Femur (tissue), 1 donor: ENCODE measurements at regions not wholly inside any gene's neighbourhood (a gene's known extent, or its start where the extent isn't known, plus 50 kb on each side); places are given as distances from the start of the nearest gene placed in this dataset.
A peak's percentile ranks its signal among the peaks of the same experiment; 100 is the strongest.

Experiments
- DNase-seq: peaks from one replicate; pipeline ENCODE4 v3.0.0-alpha.2; 2017

DNA sequence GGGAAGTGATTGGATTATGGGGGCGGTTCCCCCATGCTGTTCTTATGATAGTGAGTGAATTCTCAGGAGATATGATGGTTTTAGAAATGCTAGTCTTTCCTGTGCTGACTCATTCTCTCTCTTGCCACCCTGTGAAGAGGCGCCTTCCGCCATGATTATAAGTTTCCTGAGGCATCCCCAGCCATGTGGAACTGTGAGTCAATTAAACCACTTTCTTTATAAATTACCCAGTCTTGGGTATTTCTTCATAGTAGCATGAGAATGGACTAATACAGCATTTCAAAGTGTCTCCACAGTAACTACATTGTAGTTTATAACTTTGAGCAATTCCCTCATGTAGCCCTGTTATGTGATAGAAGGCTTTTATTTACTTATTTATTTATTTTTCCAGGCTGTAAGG is 128.8 kb upstream of the CHRNA7 start:
- no peak for DNase-seq

GRCh38 chr15:31905054-31905453 is 125.3 kb upstream of the CHRNA7 start:
- no peak for DNase-seq

DNA sequence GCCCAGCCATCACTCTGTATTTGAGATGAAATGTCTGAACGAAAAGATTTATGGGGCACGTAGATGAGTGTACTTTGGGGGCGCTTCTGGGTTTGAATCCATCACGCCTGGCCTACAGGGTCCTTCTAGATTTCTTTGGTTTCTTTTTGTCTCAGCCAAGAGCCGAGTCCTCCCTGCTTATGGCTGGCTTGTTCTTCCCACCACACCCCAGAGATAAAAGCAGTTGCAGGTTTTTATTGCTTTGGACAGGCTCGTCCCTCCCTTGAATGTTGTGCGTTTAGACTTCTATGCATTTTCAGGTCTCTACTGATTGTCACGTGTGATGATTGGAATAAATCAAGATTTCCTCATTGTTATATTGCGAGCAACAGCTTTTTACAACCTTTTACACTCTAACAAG is 104.8 kb upstream of the CHRNA7 start:
- no peak for DNase-seq

DNA sequence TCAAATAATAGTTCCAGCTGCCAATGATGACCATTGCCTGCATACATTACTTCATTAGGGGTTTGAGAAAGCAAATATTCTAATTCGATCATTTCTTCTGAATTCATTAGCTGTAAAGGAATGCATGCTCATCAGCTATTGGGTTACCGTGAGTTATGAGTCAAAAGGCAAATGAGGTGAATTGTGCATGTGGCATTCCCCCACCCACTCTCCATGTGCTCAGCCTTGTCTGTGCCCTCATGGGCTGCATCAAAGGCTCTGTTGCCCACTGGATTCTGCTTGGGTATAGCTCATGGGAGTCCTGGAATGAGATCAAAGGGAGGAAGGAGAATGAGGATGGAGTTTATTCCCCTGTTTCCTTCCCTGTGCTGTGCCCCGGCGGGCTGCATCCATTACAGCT is 99.3 kb upstream of the CHRNA7 start:
- DNase-seq: no peak

GRCh38 chr15:31932576-31932975 is 97.7 kb upstream of the CHRNA7 start:
- no peak for DNase-seq

- DNase-seq: no peak
Observed at GRCh38 chr15:31934821-31935220, 95.5 kb upstream of the CHRNA7 start.

- DNase-seq: no peak
Observed at GRCh38 chr15:31953478-31953877, 76.8 kb upstream of the CHRNA7 start.

DNA sequence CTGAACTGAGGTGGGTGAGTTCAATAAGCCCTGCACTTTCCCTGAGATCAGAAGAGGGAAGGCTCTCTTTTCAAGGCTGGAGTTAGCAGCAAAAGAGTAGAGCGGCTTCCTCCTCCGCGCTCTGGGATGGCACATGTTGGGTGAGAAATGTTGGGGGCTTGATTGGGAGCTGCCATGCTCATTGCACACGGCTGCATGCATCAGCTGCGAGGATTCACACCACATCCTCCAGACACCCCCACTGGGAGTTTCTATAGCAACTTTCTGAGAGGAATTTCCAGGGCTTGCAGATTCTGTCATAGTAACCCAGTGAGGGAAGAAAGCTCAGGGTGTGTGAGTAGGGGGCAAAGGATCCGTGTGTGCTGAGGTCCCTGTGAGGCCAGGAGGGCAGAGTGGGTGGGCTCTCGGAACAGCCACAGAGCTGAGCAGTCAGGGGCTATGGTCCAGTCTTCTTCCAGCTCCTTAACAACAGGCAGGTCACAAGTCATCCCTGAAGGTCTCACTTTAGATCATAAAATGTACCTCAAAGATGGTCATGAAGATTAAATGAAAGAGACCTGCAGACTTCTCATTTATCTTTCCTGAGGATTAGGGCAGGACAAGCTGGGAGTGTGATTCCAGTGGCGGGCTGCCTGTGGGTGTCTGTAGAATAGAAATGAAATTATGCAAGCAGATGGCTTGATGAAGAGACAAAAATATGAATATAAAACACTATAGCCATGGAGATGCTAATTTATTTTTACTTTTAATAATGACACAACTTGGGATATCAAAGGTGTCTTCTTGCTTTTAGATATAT is 75.7 kb upstream of the CHRNA7 start:
- no peak for DNase-seq

DNA sequence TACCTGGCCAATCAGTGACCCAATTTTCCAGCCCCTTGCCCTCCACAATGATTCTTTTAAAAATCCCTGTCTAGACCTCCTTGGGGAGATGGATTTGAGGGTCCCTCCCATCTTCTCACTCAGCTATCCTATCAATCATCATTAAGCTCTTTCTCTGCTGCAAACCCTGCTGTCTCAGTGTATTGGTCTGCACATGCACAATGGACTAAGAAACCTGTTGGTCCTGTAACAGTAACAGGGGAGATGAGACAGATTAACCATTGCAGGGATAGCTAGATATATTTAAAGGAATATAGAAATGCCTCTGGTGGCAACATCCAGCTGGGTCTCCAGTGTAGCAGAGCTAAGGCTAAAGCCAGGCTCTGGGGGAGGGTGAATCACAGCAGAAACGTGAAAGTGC is 74.6 kb upstream of the CHRNA7 start:
- no peak for DNase-seq

- DNase-seq: no peak
Observed at GRCh38 chr15:31957581-31957980, 72.7 kb upstream of the CHRNA7 start.

DNA sequence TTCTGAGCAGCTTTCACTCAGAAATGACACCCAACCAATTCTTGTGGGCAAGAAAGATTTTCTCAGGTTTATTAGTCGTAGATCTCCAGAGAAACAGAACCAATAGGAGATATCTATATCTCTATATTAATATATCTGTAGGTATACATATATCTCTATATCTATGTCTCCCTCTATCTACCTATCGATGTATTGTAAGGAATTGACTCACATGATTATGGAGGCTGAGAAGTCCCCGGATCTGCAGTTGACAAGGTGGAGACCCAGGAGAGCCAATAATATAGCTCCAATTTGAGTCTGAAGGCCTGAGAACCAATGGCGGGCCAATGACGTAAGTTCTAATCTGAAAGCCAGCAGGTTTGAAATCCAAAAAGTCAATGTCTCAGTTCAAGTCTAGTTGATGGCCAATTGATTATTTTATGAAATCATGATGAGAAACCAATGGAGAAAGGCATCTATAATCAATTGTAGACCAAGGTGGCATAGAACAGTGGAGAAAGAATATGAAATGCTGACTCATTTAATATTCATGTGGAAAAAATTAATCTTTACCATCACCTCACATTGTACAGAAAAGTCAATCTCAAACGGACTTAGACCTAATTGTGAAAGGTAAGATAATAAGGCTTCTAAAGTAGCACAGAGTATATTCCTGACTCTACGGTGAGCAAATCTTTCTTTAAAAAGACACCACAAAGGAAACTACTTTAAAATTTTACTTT is 65.6 kb upstream of the CHRNA7 start:
- DNase-seq: no peak

GRCh38 chr15:31970007-31970406 is 60.3 kb upstream of the CHRNA7 start:
- DNase-seq: no peak

DNA sequence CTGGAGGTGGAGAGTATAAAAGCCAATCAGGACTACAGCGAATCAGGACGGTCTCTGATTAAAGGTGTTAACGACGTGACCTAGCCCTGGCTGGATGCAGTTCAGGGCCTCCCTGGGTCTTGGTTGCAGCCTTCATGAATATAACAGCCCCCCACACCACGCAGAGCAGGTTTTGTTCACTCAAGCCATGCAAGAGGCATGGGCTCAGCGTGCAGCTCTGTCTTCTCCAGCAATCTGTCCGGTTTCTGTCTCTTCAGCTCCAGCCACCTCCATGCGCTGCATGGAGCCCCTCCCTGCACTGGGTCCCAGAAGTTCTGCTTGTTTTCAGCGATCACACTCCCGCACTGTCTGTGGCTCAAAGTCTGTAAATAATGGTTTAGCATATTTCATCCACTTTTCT is 57.1 kb upstream of the CHRNA7 start:
- DNase-seq: no peak

GRCh38 chr15:31974154-31974794 is 56.0 kb upstream of the CHRNA7 start:
- no peak for DNase-seq

DNA sequence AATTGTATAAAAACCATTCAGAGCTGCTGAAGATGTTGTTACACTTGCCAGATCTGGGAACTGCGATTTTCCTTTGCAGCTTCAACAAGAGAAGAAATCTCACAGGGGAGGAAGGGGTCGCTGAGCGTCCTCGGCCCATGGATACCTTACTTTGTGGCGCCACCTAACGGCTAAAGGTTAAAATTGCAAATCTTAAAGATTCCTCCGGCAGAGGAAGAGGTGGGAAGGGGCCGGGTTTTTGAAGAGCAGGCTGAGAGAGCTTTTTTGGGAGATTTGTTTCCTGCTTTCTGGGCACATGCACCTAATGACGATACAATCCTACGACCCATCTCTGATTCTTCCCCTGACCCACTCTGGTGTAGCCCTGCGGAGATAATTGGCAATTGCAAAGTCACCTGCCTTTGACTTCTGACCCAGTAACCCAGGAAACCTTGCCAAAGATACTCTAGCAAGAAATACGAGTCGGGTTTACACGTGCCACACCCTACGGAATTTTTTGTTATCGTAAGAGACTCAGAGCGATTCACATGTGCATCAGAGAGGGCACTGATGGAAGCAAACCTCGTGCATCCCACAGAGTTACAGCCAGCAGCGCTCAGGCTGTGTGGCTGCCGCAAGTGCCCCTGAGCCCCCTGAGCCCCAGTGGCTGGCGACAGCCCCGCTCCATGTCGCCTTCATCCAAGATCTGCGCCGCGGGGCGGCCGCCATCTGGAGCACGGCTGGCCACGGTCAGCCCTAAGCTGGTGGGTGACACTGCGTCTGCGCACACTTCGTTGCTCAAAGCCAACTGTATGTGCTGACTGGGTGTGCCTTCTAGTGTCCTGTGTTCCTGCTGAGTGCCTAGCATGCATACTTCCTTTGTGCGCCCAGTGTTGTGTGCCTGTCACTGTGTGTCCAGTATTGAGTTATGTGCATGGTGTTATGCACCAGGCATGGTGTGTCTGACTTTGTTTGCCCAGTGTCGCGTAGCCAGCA is 55.2 kb upstream of the CHRNA7 start:
- peak; percentile 48 for DNase-seq

DNA sequence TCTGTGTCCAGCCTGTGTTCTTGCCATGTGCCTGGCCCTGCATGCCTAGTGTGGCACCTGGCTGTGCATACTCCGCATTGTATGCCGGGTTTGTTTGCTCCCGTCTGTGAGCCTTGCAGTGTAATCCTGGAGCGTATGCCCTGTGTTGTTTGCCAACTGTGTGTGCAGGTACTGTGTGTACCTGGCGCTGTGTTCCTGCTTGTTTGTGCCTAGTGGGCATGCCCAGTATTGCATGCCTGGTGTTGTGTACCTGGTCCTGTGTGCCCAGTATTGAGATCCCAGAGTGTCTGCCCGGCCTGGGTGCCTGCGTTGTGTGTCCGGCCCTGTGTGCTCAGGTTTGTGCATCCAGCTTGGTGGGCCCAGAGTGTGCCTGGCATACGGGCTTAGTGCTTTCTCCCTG is 54.5 kb upstream of the CHRNA7 start:
- DNase-seq: no peak

DNA sequence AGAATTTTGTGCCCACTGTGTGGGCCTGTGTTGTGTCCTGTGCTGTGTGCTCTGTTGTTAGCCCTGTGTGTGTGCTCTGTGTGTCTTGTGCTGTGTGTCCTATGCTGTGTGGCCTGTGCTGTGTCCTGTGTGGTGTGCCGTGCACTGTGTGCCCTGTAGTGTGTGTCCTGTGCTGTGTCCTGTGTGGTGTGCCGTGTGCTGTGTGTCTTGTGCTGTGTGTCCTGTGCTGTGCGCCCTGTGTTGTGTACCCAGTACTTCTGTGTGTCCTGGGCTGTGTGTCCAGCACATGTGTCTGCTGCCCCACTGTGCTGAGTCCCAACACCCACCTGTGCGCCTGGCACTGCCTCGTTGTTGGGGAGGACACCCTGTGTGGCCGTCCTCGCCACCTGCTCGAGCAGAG is 53.2 kb upstream of the CHRNA7 start:
- no peak for DNase-seq

- DNase-seq: peak; percentile 71
Observed at GRCh38 chr15:31977812-31978661, 52.3 kb upstream of the CHRNA7 start.
